Renal cortex interstitium (tissue), 11 donors: ENCODE measurements at regions not wholly inside any gene's neighbourhood (a gene's known extent, or its start where the extent isn't known, plus 50 kb on each side); places are given as distances from the start of the nearest gene placed in this dataset.
A peak's percentile ranks its signal among the peaks of the same experiment; 100 is the strongest.
"Not testable (repeated sequence)": the region's sequence is repeated elsewhere in the genome, so short reads cannot be mapped to it uniquely, and the experiment has no call there.

Experiments used
- DNase-seq, 11 donors: peaks; one replicate each; pipeline ENCODE4 v3.0.0-alpha.2; 2013; ENCODE audit warnings: low read depth in 9 of 11, low spot score in 4 of 11; ENCODE audit errors: extremely low read depth in 1 of 11

DNA sequence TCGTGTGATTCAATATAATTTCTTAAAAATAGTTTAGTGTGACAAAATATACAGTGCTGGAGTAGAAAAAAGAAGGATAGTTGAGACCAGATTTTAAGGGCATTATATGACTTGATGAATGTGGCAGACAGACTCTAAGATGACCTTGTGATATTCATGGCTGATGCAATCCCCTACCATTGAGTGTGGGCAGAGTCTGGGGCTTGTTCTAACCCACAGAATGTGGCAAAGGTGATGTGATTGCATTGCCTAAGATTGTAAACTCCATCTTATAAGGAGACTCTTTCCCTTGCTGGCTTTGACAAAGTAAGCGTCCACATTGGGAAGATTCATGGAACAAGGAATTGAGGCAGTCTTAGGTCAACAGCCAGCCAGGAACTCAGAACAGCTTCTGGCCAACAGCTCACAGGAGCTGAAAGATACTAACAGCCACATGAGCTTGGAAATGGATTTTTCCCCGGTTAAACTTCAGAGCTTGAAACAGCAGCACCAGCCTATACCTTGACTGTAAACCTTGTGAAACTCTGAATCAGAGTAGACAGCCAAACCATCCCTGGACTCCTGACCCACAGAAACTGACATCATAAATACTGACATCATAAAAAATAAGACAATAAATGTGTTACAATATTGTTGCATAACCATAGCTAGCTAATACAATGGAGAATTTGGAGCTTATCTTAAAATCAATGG is 864.5 kb downstream of the TTLL7 start:
- DNase-seq, result not testable (repeated sequence)

DNA sequence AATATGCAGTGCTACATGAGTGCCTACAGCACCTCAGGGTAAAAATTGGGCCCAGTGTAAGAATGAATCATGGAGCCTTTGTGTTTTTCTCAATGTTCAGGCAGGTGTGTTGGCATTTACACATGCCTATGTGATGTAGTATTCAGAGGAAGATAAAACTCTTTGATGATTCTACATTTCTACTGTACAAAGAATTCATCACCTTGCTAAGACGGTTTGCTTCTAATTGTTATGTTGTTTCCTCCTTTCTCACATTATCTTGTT is 867.3 kb downstream of the TTLL7 start:
- no peak for DNase-seq

DNA sequence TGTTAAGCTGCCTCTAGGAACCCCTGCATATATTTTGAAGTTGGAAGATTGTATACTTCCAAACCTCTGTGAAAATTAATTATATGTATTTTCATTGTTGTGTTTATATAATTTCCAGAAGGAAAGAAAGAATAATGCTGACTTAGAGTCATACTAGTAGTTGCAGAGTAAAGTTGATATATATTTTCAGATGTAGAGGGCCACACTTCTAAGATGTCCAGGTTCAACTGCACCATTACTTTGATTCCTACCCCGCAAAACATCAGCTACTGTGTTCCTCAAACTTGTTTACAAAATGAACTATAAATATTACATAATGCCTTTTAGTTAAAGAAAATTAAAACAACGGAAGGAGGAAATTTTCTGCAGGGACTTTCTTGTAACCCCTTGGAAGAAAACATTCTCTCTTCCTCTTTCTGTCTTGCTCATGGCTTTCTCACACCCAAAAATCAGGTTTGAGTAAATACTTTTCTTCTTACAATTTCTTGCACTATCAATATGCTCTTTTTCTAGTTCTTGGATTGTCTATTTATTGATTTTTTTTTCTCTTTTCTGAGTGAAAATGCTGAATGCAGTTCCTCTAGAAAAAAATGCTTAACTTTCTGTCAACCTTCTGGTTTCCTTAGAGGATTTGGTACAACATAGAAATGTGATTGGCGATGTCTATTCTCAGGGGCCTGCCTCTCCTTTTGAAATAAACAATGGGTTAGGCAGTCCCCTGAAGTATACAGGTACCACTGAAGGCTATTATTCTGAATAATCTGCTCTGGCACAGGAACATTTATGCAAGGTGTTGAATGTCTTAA is 867.8 kb downstream of the TTLL7 start:
- no peak for DNase-seq

DNA sequence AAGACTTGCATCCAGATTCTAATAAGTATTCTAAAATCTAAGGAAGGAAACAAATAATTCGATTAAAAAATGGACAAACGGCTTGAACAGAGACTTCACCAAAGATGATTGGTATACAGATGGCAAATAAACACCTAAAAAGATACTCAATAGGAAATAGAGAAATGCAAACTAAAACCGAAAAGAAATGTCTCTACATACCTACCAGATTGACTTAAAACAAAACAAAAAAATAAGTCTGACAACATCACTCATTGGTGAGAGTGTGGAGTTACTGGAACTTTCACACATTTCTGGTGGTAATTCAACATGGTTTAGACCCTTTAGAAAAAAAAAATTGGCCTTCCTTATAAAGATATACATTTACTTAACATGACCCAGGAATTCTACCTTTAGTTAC is 869.8 kb downstream of the TTLL7 start:
- no peak for DNase-seq

DNA sequence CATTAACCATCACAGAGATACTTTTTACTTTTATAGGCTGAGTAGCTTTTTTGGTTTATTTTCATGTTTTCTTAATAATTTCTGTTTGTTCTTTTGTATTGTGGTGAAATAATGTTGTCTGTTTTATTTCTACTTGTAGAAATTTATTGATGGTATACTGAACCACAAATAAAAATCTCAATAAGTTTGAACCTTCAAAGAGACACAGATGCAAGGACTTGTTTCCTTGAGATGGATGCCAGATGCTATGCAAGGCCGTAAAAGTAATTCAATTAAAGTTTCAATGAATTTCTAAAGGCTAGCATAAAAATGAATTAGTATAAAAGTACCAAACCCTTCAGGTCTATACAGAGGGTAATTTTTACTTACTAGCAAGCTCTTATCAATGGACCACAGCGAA is 873.5 kb downstream of the TTLL7 start:
- DNase-seq, result peak in 1 of 11 donors; percentile 27

DNA sequence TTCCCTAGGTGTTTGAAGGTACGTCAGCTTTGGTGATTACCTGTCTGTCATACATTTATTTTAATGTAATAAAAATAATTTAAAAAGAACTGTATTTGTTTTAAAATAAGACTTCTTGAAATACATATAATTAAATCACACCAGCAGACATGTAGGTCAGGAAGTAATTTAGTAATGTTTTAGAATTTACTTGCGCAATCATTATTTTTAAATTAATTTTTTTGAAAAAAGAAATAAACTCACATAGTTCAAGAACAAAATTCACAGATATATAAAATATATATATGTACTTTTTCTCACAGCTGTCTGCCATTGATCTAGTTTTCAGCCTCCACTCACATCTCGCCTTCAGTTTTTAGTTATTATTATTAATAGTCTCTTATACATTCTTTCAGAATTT is 875.9 kb downstream of the TTLL7 start:
- DNase-seq, result no peak

DNA sequence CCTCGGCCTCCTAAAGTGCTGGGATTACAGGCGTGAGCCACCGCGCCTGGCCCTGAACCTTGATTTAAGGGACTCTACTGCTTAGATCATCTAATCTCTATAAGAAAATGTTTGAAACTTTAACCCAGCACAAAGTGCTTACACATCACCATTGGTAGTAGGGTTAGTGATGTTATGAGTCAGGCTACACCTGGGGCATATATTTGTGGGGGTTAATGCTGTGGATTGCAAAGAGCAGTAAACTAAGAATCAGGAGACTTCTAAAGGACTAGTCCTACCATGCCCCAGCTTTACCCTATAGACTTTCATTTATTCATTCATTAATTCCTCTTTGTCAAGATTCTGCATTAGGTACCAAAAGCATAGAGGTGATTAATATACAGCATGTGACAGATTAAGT is 880.5 kb downstream of the TTLL7 start:
- no peak for DNase-seq

DNA sequence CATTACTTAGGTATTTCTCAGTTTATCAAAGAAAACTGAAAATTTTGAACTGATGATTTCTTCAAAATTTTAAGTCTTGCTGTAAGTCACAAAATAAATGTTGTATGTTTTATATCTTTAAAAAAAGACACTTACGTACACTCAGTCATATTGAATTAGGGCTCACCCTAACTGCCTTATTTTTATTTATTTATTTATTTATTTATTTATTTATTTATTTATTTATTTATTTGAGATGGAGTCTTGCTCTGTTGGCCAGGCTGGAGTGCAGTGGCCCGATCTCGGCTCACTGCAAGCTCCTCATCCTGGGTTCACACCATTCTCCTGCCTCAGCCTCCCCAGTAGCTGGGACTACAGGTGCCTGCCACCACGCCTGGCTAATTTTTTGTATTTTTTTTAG is 881.9 kb downstream of the TTLL7 start:
- DNase-seq, result not testable (repeated sequence)

DNA sequence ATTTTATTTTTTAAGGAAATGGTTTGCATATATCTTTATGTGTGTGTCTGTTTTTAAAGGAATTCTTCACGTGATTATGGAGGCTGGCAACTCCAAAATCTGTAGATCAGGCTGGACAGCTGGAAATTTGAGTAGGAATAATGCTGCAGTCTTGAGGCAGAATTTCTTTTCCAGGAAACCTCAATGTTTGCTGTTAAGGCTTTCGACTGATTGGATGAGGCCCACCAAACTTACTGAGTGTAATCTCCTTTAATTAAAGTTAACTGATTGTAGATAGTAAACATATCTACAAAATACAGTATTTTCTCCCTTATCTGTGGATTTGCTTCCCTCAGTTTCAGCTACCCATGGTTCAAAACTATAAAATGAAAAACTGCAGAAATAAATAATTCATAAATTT is 883.1 kb downstream of the TTLL7 start:
- no peak for DNase-seq

DNA sequence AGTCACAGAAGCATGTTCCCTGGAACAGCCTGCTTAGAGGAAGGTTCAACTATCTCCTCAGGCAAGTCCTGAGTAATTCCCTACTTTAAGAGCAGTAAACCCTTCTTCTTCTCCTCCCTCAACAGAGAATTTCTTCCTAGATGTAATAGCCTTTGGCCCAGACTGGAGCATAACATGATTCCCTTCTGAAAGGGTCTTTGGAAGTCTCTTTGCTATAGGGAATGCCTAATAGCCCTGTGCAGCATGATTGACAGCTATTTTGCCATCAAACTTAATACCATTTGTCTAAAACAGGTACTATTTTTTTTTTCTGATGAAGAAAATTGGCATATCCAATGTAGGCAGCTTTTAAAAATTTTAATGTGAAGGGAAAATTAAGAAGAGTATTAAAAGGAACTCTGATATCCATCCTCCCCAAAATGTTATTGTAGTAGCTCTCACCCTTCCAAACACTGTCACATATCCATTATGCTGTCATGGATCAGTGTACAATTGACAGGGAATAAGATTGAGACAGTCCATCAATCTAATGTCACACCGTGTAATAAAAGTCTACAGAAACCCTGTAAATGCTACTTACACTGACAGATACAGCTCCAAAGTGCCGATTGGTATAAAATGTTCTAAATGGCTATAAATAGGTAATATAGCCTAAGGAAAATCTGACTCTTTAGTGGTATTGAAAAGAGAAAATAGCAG is 884.6 kb downstream of the TTLL7 start:
- DNase-seq, result no peak

DNA sequence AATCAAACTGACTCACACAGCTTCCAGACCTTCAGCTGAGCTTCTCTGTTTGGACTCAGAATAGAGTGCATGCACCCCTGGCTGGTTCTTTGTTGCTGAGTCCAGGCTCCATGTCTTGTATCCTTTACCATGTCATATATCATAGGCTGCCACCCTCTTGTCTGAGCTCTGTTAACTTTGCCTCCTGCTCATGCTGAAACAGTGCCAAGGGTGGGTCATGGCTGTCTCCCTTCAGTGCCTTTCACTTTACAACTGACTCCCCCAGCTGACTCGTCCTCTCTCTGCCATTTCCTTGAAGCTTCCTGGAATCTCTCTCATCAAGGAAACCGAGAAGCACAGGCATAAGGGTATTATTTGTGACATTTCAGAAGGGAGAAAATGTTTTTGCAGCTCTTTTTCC is 885.3 kb downstream of the TTLL7 start:
- peak in 2 of 11 donors; percentile 22 to 24 for DNase-seq

DNA sequence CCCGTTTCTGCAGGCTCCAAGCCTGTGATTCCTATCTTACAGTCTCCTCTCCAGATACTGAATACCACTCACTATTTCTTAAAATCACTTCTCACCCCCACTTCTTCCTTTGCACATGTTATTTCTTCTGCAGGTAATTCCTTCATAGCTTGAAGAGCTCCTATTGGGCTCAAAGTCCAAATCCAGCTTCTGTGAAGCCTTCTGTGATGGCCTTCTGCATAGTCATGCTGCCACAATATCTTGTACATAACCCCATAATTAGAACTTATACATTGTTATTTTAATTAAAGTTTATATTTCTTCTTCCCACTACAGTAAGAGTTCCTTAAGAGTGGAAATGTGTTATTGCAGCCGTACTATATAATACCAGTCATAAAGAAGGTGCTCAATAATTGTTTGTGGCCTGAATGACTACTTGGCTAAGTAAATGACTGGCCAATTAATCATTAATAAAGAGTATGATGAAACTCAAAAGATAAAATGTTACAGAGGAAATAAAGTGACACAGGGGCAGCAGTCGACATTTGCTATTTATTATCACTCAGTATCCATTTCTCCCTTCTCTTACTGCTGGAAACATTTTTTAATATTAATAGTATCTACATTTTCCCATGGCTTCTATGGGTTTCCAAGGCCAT is 886.6 kb downstream of the TTLL7 start:
- DNase-seq, result no peak

DNA sequence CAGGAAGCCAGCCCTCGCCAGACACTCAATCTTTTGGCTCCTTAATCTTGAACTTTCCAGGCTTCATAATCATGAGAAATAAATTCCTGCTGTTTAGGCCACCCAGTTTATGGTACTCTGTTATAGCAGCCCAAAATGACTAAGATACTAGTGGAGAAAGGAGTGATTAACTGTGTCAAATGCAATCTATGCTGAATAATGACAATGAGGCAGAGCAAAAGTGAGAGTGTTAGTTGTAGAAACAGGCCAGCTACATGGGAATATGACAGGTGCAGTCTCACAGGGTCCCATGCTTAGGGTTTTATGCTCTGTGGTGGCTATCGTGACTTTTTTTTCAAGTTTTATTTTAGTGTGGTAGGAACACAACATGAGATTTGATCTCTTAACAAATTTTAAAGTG is 888.8 kb downstream of the TTLL7 start:
- no peak for DNase-seq

DNA sequence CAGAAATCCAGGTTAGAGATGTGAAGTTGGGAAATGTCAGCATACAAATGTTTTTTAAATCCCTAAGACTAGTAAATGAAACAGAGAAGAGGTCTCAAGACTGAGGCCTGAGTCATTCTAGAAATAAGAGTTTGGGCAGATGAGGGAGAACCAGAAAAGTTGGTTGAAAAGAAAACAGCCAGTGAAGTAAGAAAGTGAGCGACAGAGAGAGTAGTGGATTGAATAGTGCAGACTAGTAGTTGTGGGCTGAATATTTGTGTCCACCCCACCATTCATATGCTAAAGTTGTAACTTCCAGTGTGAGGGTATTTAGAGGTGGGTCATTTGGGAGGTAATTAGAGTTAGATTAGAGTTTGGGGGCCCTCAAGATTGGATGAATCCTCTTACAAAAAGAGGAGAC is 889.2 kb downstream of the TTLL7 start:
- no peak for DNase-seq

DNA sequence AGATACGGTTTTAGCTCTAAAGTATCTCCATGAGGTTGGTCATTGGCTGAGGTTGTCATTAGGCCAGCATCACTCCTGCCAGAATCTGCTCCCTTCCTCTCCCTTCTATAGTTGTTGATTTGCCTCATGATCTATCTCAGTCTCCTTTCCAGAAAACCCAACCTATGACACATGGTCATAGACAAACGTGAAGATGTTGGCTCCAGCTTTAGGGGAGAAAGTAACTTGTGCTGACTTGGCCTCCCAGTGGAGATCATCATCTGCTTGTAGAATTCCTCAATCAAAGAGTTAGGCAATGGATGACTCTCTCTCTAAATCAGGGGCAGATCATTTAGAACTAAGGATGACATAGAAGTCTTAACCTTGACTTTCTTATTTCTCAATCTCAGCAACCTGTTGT is 894.4 kb downstream of the TTLL7 start:
- no peak for DNase-seq

DNA sequence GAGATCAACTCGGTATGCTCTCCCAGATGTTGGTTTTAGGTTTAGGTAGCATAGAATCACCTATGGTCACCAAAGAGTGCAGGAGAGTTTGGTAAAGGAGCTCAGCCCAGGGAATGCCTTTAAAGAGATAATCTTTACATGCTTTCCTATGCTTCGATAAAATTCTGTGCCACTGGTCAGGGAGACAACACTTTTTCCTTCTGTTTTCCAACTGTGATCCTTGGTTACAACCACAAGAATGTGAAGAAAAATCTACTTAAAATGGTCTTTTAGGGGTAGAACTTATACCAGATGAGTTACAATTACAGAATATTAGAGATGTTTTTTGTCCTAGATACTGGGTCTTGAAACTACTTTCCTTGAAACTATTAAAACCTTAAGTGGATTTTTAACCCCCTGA is 895.6 kb downstream of the TTLL7 start:
- no peak for DNase-seq

DNA sequence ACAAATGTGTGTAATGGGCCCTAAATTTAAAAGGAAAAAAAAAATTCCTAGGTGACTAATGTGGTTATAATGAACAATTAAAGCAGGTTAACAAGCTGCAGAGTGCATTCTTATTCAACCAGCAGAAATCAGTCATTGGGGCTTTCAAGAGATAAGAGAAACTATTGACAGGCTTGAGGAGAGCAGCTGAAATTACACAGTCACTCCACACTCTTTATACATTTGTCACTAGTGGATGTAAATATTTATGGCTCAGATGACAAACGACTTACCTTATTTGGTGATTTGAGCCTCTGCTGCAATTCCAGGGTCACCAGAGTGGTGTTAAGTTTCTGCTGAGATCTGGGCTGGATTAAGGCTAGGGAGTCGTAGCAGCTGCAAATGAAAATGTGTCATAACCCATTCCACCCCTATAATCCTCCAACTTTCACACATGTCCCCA is 896.3 kb downstream of the TTLL7 start:
- DNase-seq, result peak in 3 of 11 donors; percentile 19 to 45 (median 31)

DNA sequence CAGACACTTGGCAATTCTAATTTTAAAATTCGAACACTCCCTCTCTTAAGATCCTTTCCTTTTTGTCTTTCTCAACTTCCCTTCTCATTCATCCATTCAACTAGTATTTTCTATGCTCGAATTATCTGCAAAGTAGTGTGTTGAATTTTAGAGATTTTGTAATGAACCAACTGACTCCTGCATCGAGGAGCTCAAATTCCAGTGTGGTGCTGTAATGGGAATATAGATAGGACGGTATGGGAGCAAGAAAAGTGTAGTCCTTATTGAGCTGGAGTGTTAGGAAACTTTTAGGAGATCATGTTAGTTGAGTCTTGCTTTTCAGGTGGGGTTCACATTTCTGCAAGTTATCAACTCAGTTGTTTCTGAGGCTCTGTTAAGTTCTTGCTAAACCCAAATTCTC is 897.5 kb downstream of the TTLL7 start:
- DNase-seq, result no peak

DNA sequence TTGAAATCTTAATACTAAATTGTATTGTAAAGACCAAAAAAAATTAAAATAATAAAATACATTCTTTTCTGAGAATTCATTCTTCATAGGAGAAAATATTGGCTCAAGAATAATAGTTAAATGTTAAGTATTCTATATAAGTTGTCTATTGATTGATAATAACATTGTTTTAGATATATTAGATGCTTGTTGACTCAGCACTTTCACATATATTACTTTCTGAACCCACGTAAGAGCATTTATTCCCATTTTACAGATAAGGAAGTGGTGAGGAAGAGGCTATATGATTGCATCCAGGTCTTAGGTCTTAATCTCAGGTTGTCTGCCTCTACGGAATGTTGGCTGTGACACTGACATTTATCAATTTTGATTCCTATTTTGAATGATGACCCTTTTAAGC is 898.8 kb downstream of the TTLL7 start:
- no peak for DNase-seq

DNA sequence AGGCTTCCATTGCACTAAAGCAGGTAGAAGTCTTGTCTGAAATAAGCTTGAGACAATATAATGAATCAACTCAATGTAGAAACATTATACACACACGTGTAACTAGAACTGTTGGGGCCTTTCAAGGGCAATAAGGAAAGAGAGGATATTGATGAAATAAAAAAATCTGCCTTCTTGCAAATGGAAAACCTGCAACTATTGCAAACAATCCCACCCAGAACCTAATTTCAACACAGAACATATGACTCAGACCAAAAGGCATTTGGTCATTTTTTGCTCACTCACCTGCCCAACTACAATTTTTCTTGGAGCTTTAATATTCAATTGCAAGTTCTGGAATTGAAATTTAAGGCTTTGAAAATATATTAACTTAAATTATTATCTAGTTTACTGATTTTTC is 900.1 kb downstream of the TTLL7 start:
- DNase-seq, result no peak
